PC-9 (cell line): ENCODE measurements at regions not wholly inside any gene's neighbourhood (a gene's known extent, or its start where the extent isn't known, plus 50 kb on each side); places are given as distances from the start of the nearest gene placed in this dataset.

Source experiments
- BruUV-seq: library from RNA; stranded (reverse); fragments of 400-500 nt; replicated peaks from 2 replicates; lab custom pipeline; 2021; lab: Mats Ljungman, UMichigan
- CTCF ChIA-PET: fragments of 300-600 bp; sonication (Branson Sonifier 250); formaldehyde crosslinking; loops from one replicate; lab custom pipeline; 2022; ENCODE audit warnings: antibody characterized with exemption; lab: Charles Lee
- POLR2A ChIA-PET: fragments of 300-600 bp; sonication (Branson Sonifier 250); formaldehyde crosslinking; loops from one replicate; lab custom pipeline; 2022; ENCODE audit warnings: antibody characterized with exemption; ENCODE audit not compliant: unreplicated experiment; lab: Charles Lee
- DNase-seq, 2 experiments: peaks; one replicate each; pipeline versions ENCODE4 v3.0.0 to v3.0.0-alpha.2; 2015 to 2022; ENCODE audit warnings: mixed read lengths in 1 of 2
- H2AFZ ChIP-seq: fragments of 200-600 bp; sonication (generic); 2 replicates; pipeline ENCODE4 v1.8.1; 2017; ENCODE audit warnings: antibody characterized with exemption
- H3F3A ChIP-seq: fragments of 200-600 bp; sonication (generic); 2 replicates; pipeline ENCODE4 v1.8.1; 2017; ENCODE audit warnings: antibody characterized with exemption, mild to moderate bottlenecking, low read depth; ENCODE audit not compliant: insufficient read depth
- H3K27ac ChIP-seq: fragments of 200-600 bp; sonication (generic); 2 replicates; pipeline ENCODE4 v1.6.1; 2016; ENCODE audit warnings: mixed run types
- H3K27me3 ChIP-seq: fragments of 200-600 bp; sonication (generic); 2 replicates; pipeline ENCODE4 v1.6.1; 2016; ENCODE audit warnings: low read depth, mixed run types; ENCODE audit not compliant: insufficient read depth
- H3K36me3 ChIP-seq: fragments of 200-600 bp; sonication (generic); 2 replicates; pipeline ENCODE4 v1.6.1; 2016; ENCODE audit warnings: low read depth, mixed run types
- H3K4me1 ChIP-seq: fragments of 200-600 bp; sonication (generic); replicated peaks from 2 replicates; pipeline ENCODE4 v1.6.1; 2016; ENCODE audit warnings: mixed run types; ENCODE audit not compliant: insufficient read depth
- H3K4me2 ChIP-seq: fragments of 200-600 bp; sonication (generic); 2 replicates; pipeline ENCODE4 v1.6.1; 2017; ENCODE audit warnings: mixed run types
- H3K4me3 ChIP-seq: fragments of 200-600 bp; sonication (generic); 2 replicates; pipeline ENCODE4 v1.6.1; 2016; ENCODE audit warnings: mixed run types
- H3K79me2 ChIP-seq: fragments of 200-600 bp; sonication (generic); 2 replicates; pipeline ENCODE4 v1.6.1; 2017; ENCODE audit warnings: low read depth, mixed run types
- H3K9me2 ChIP-seq: fragments of 200-600 bp; sonication (generic); 2 replicates; pipeline ENCODE4 v1.8.1; 2017; ENCODE audit warnings: mild to moderate bottlenecking; ENCODE audit not compliant: insufficient read depth
- H3K9me3 ChIP-seq: fragments of 200-600 bp; sonication (generic); 2 replicates; pipeline ENCODE4 v1.8.1; 2016; ENCODE audit warnings: low read depth; ENCODE audit not compliant: insufficient read depth
- H4K20me1 ChIP-seq: fragments of 200-600 bp; sonication (generic); 2 replicates; pipeline ENCODE4 v1.8.1; 2017; ENCODE audit not compliant: insufficient read depth
- CTCF ChIP-seq: fragments of 200-600 bp; sonication (generic); conservative IDR thresholded peaks from 2 replicates; pipeline ENCODE4 v1.6.1; 2017; ENCODE audit warnings: mixed run types, antibody characterized with exemption, mild to moderate bottlenecking, moderate library complexity
- EZH2 ChIP-seq: fragments of 200-600 bp; sonication (generic); IDR thresholded peaks from 2 replicates; pipeline ENCODE4 v1.8.0; 2017; ENCODE audit warnings: antibody characterized with exemption, low read depth
- intact Hi-C: fragments of 100-400 bp; cut with micrococcal nuclease; formaldehyde crosslinking; loops from one replicate; pipeline ENCODE4 v1.10.0; 2022; ENCODE audit not compliant: unreplicated experiment

GRCh38 chr3:106699122-106699521, 678.1 kb upstream of the CCDC54 start:
- Histone ChIP-seq H3K36me3 (no peaks in the 10 kb centered on the region), H3K27ac (no peak overlapping the region), H3K4me1 (no peaks in the 10 kb centered on the region), H3K4me3 (no peak overlapping the region), H3K79me2 (no peaks in the 10 kb centered on the region), H3K9me3 (no peaks in the 10 kb centered on the region), H2AFZ (no peak overlapping the region), H3K27me3 (no peaks in the 10 kb centered on the region), H3F3A (no peaks in the 10 kb centered on the region), H3K9me2 (no peaks in the 10 kb centered on the region), H3K4me2 (no peak overlapping the region), H4K20me1 (no peaks in the 10 kb centered on the region)
- BruUV-seq = no TSS peak
- POLR2A ChIA-PET = no interaction called here
- CTCF ChIA-PET = no interaction called here
- intact Hi-C loops = no loop called here
- DNase-seq = no peak
- no peak for TF ChIP-seq EZH2
- TF ChIP-seq CTCF = no peak

GRCh38 chr3:106700981-106701380, 676.3 kb upstream of the CCDC54 start:
- intact Hi-C loops = no loop called here
- Histone ChIP-seq H3F3A (no peaks in the 10 kb centered on the region), H3K79me2 (no peaks in the 10 kb centered on the region), H2AFZ (no peak overlapping the region), H3K9me2 (no peaks in the 10 kb centered on the region), H3K36me3 (no peaks in the 10 kb centered on the region), H3K27ac (no peak overlapping the region), H3K4me2 (no peak overlapping the region), H3K4me3 (no peak overlapping the region), H3K4me1 (no peaks in the 10 kb centered on the region), H4K20me1 (no peaks in the 10 kb centered on the region), H3K9me3 (no peaks in the 10 kb centered on the region; the same call in 1 of the 2 replicates), H3K27me3 (no peaks in the 10 kb centered on the region)
- ChIA-PET POLR2A (no interaction called here), CTCF (no interaction called here)
- TF ChIP-seq CTCF (no peak), EZH2 (no peak)
- BruUV-seq = no TSS peak
- no peak for DNase-seq

- no peak overlapping the region for H3K4me3 ChIP-seq
- no peaks in the 10 kb centered on the region for H3K4me1 ChIP-seq
- POLR2A ChIA-PET = no interaction called here
- H3K4me2 ChIP-seq = no peak overlapping the region
- intact Hi-C loops = no loop called here
- no peak overlapping the region for H2AFZ ChIP-seq
- no peak overlapping the region for H3K27ac ChIP-seq
- no peaks in the 10 kb centered on the region for H3K9me2 ChIP-seq
- no peaks in the 10 kb centered on the region; the same call in 1 of the 2 replicates for H3K9me3 ChIP-seq
- H3F3A ChIP-seq = no peaks in the 10 kb centered on the region
- no peaks in the 10 kb centered on the region for H3K27me3 ChIP-seq
- H3K36me3 ChIP-seq = no peaks in the 10 kb centered on the region
- BruUV-seq = no TSS peak
- TF ChIP-seq EZH2 (no peak), CTCF (no peak)
- CTCF ChIA-PET = no interaction called here
- no peak for DNase-seq
- H3K79me2 ChIP-seq = no peaks in the 10 kb centered on the region
- no peaks in the 10 kb centered on the region for H4K20me1 ChIP-seq
Measured at GRCh38 chr3:106703524-106703923, 673.7 kb upstream of the CCDC54 start.
